Loucy (cell line): ENCODE measurements at regions not wholly inside any gene's neighbourhood (a gene's known extent, or its start where the extent isn't known, plus 50 kb on each side); places are given as distances from the start of the nearest gene placed in this dataset.

Experiments used
- H2AFZ ChIP-seq: fragments of 200-600 bp; sonication (generic); 2 replicates; pipeline ENCODE4 v1.6.0; 2016; ENCODE audit warnings: antibody characterized with exemption, mild to moderate bottlenecking, low read length, moderate library complexity
- H3F3A ChIP-seq: fragments of 200-600 bp; 2 replicates; pipeline ENCODE4 v1.6.0; 2016; ENCODE audit warnings: antibody characterized with exemption, low read depth, mild to moderate bottlenecking
- H3K27me3 ChIP-seq: fragments of 200-600 bp; sonication (generic); 2 replicates; pipeline ENCODE4 v1.6.1; 2014; ENCODE audit warnings: low read length, mild to moderate bottlenecking; ENCODE audit not compliant: insufficient read depth, poor library complexity, severe bottlenecking
- H3K36me3 ChIP-seq: fragments of 200-600 bp; sonication (generic); 2 replicates; pipeline ENCODE4 v1.6.1; 2016; ENCODE audit warnings: low read length; ENCODE audit not compliant: insufficient read depth
- H3K4me1 ChIP-seq: fragments of 200-600 bp; sonication (generic); 2 replicates; pipeline ENCODE4 v1.5.1; 2014; ENCODE audit warnings: low read length, mild to moderate bottlenecking; ENCODE audit not compliant: insufficient read depth, poor library complexity, severe bottlenecking
- H3K4me2 ChIP-seq: fragments of 200-600 bp; sonication (generic); 2 replicates; pipeline ENCODE4 v1.6.0; 2014; ENCODE audit warnings: antibody characterized with exemption, low read length, low read depth, mild to moderate bottlenecking; ENCODE audit not compliant: poor library complexity, severe bottlenecking
- H3K4me3 ChIP-seq: fragments of 200-600 bp; sonication (generic); 2 replicates; pipeline ENCODE4 v1.5.1; 2014; ENCODE audit warnings: low read length, mild to moderate bottlenecking, mixed read lengths; ENCODE audit not compliant: poor library complexity, severe bottlenecking
- H3K79me2 ChIP-seq: fragments of 200-600 bp; sonication (generic); 2 replicates; pipeline ENCODE4 v1.6.1; 2014; ENCODE audit warnings: low read length; ENCODE audit not compliant: insufficient read depth
- H3K9ac ChIP-seq: fragments of 200-600 bp; sonication (generic); 2 replicates; pipeline ENCODE4 v1.6.0; 2014; ENCODE audit warnings: mild to moderate bottlenecking, low read depth, low read length, moderate library complexity; ENCODE audit not compliant: poor library complexity, severe bottlenecking
- H3K9me2 ChIP-seq: fragments of 200-600 bp; sonication (generic); replicated peaks from 2 replicates; pipeline ENCODE4 v1.6.1; 2016; ENCODE audit warnings: low read depth, low read length, mixed read lengths
- H3K9me3 ChIP-seq: fragments of 200-600 bp; sonication (generic); 2 replicates; pipeline ENCODE4 v1.6.1; 2014; ENCODE audit warnings: mild to moderate bottlenecking, antibody characterized with exemption, low read length, low read depth; ENCODE audit not compliant: insufficient read depth
- H4K20me1 ChIP-seq: fragments of 200-600 bp; sonication (generic); 2 replicates; pipeline ENCODE4 v1.6.0; 2014; ENCODE audit warnings: antibody characterized with exemption, low read length, mild to moderate bottlenecking; ENCODE audit not compliant: insufficient read depth, poor library complexity, severe bottlenecking
- EZH2phosphoT487 ChIP-seq: fragments of 200-600 bp; IDR thresholded peaks from 2 replicates; pipeline ENCODE4 v1.6.1; 2018; ENCODE audit warnings: antibody characterized with exemption, mild to moderate bottlenecking, moderate library complexity, borderline replicate concordance
- TF ChIP-seq, protein P1 (sequence below): fragments of 200-600 bp; sonication (generic); conservative IDR thresholded peaks from 2 replicates; pipeline ENCODE4 v1.5.1; 2014; ENCODE audit warnings: mild to moderate bottlenecking, antibody characterized with exemption, low read length

DNA sequence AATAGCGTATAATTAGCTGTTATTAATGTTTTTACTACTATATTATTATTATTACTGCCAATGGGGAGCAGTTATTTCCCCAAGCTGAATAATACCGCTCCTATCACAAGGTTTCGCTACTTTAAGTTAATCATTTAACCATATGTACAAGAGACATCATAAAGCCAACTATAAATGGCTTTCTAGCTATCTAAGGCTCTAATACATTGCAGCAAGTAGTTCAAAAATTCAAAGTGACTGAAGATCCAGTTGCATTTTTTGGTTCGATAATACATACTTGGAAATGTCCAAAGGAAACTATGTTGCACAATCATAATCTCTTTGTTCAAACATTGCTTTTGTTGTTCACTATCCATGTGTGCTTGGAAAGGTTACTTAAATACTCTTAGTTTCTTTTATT, 952.0 kb upstream of the MBL2 start:
- no peak overlapping the region for H2AFZ ChIP-seq
- no peaks in the 10 kb centered on the region for H3K4me1 ChIP-seq
- H3K9ac ChIP-seq: no peak overlapping the region
- no peaks in the 10 kb centered on the region for H3K27me3 ChIP-seq
- H4K20me1 ChIP-seq: no peaks in the 10 kb centered on the region
- H3K9me2 ChIP-seq: no peaks in the 10 kb centered on the region
- no peaks in the 10 kb centered on the region for H3K79me2 ChIP-seq
- no peak for TF ChIP-seq EZH2phosphoT487
- TF ChIP-seq, protein P1, sequence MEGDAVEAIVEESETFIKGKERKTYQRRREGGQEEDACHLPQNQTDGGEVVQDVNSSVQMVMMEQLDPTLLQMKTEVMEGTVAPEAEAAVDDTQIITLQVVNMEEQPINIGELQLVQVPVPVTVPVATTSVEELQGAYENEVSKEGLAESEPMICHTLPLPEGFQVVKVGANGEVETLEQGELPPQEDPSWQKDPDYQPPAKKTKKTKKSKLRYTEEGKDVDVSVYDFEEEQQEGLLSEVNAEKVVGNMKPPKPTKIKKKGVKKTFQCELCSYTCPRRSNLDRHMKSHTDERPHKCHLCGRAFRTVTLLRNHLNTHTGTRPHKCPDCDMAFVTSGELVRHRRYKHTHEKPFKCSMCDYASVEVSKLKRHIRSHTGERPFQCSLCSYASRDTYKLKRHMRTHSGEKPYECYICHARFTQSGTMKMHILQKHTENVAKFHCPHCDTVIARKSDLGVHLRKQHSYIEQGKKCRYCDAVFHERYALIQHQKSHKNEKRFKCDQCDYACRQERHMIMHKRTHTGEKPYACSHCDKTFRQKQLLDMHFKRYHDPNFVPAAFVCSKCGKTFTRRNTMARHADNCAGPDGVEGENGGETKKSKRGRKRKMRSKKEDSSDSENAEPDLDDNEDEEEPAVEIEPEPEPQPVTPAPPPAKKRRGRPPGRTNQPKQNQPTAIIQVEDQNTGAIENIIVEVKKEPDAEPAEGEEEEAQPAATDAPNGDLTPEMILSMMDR: no peak
- no peaks in the 10 kb centered on the region for H3F3A ChIP-seq
- H3K4me2 ChIP-seq: no peak overlapping the region
- H3K9me3 ChIP-seq: no peaks in the 10 kb centered on the region
- H3K36me3 ChIP-seq: no peaks in the 10 kb centered on the region
- H3K4me3 ChIP-seq: no peak overlapping the region

DNA sequence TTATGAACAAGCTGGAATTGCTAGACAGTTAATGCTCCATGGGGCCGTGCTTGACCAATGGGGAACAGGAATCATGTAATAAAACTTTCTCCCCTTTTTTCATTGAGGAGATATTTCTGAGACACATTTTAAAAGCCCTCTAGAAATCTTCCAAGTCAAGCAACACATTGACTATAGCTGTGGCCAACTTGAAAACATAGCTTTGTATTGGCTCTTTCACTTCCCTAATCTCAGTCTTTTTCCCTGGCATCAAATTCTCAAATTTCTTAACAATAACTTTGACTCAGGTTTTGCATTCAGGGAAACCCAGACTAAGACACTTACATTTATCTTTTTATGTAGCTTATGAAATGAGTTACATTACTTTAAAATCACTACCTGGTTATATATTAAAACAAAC, 947.1 kb upstream of the MBL2 start:
- H4K20me1 ChIP-seq: no peaks in the 10 kb centered on the region
- H3K4me3 ChIP-seq: no peak overlapping the region
- H3K9me2 ChIP-seq: no peaks in the 10 kb centered on the region
- H3K27me3 ChIP-seq: no peaks in the 10 kb centered on the region
- no peaks in the 10 kb centered on the region for H3K79me2 ChIP-seq
- H3K36me3 ChIP-seq: no peaks in the 10 kb centered on the region
- H3K4me1 ChIP-seq: no peaks in the 10 kb centered on the region
- no peak overlapping the region for H3K4me2 ChIP-seq
- TF ChIP-seq, protein P1: no peak
- TF ChIP-seq EZH2phosphoT487: no peak
- H3F3A ChIP-seq: no peaks in the 10 kb centered on the region
- no peaks in the 10 kb centered on the region for H3K9me3 ChIP-seq
- no peak overlapping the region for H2AFZ ChIP-seq
- H3K9ac ChIP-seq: no peak overlapping the region

DNA sequence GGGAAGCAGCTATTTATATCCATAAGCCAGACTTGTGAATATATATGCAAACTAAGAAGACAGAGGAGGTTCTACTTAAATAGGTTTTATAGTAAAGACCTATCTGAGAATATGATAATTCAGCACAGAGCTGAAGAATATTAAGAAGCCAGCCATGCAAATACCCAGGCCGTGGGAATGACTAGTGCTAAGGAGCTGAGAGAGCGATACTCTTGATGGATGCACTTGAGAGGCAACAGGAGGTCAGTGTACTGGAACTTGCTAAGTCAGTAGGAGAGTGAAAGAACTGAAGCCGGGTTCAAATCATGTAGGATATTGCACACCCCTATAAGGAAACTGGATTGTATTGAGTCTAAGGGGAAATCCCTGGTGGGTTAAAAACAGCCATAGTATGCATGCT, 943.6 kb upstream of the MBL2 start:
- H4K20me1 ChIP-seq: no peaks in the 10 kb centered on the region
- H3K4me2 ChIP-seq: no peak overlapping the region
- no peaks in the 10 kb centered on the region for H3K9me2 ChIP-seq
- no peaks in the 10 kb centered on the region for H3F3A ChIP-seq
- no peak overlapping the region for H2AFZ ChIP-seq
- TF ChIP-seq EZH2phosphoT487: no peak
- TF ChIP-seq, protein P1: no peak
- H3K4me3 ChIP-seq: no peak overlapping the region
- H3K27me3 ChIP-seq: no peaks in the 10 kb centered on the region
- H3K36me3 ChIP-seq: no peaks in the 10 kb centered on the region
- no peaks in the 10 kb centered on the region for H3K79me2 ChIP-seq
- no peaks in the 10 kb centered on the region for H3K4me1 ChIP-seq
- no peak overlapping the region for H3K9ac ChIP-seq
- no peaks in the 10 kb centered on the region for H3K9me3 ChIP-seq
